Peyer's patch (tissue), 4 donors: ENCODE measurements at regions not wholly inside any gene's neighbourhood (a gene's known extent, or its start where the extent isn't known, plus 50 kb on each side); places are given as distances from the start of the nearest gene placed in this dataset.

ENCODE experiments used
- DNase-seq, 3 donors: peaks; one replicate each; pipeline ENCODE4 v3.0.0-alpha.2; 2017 to 2019
- H3K27ac ChIP-seq, 4 donors: fragments of 200-600 bp; sonication (generic); one replicate each; pipeline ENCODE4 v1.5.1; 2016 to 2019
- H3K27me3 ChIP-seq, 2 donors: fragments of 200-600 bp; sonication (generic); one replicate each; pipeline ENCODE4 v1.5.1; 2019
- H3K36me3 ChIP-seq, 3 donors: fragments of 200-600 bp; sonication (generic); one replicate each; pipeline ENCODE4 v1.5.1; 2016 to 2019
- H3K4me1 ChIP-seq, 4 donors: fragments of 200-600 bp; sonication (generic); one replicate each; pipeline ENCODE4 v1.5.1; 2016 to 2019
- H3K4me3 ChIP-seq, 4 donors: fragments of 200-600 bp; sonication (generic); 1 replicate in 3 of 4; 2 replicates in 1 of 4; pipeline ENCODE4 v1.5.1; 2016 to 2019; ENCODE audit warnings: mild to moderate bottlenecking in 1 of 4
- H3K9me3 ChIP-seq, 4 donors: fragments of 200-600 bp; sonication (generic); one replicate each; pipeline ENCODE4 v1.5.1; 2016 to 2019; ENCODE audit warnings: mild to moderate bottlenecking in 1 of 4
- POLR2A ChIP-seq, 2 donors: fragments of 450-650 bp; IDR thresholded peaks; one replicate each; pipeline ENCODE4 v1.5.1; 2017; ENCODE audit warnings: antibody characterized with exemption in 2 of 2, mild to moderate bottlenecking in 2 of 2, moderate library complexity in 2 of 2
- TF ChIP-seq, protein P1 (sequence below), 6 experiments: fragments of 450-650 bp in 4 of 6; fragments of 200-600 bp in 2 of 6; sonication (generic) in 1 of 6; IDR thresholded peaks; one replicate each; pipeline ENCODE4 v1.5.1; 2017 to 2019; ENCODE audit warnings: antibody characterized with exemption in 6 of 6, mild to moderate bottlenecking in 3 of 6, moderate library complexity in 1 of 6

DNA sequence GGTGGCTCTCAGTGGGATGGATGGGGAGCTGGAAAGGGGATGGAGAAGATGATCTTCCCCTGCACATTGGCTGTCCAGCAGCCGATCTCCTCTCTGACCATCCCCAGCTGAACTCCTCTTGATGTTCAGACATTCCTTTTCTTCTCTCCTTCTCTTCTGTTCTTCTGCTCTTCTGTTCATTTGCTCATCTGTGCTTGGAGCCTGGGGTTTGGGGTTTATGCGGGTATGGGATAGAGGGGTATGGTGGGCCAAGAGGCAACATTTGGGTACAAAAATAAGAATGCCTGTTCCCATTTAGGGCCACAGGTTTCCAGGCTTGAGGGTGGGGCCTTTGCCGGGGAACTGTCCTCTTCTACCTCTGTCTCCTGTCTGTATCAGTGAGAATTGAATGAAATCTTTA, 205.4 kb upstream of the XYLT1 start:
- Histone ChIP-seq H3K36me3 (no peaks in the 10 kb centered on the region), H3K27me3 (no peaks in the 10 kb centered on the region), H3K4me3 (no peak overlapping the region), H3K9me3 (no peaks in the 10 kb centered on the region), H3K27ac (no peak overlapping the region), H3K4me1 (no peaks in the 10 kb centered on the region)
- no peak for DNase-seq
- TF ChIP-seq POLR2A (IDR thresholded peaks at IDR 0.05) = no peak
- TF ChIP-seq, protein P1, sequence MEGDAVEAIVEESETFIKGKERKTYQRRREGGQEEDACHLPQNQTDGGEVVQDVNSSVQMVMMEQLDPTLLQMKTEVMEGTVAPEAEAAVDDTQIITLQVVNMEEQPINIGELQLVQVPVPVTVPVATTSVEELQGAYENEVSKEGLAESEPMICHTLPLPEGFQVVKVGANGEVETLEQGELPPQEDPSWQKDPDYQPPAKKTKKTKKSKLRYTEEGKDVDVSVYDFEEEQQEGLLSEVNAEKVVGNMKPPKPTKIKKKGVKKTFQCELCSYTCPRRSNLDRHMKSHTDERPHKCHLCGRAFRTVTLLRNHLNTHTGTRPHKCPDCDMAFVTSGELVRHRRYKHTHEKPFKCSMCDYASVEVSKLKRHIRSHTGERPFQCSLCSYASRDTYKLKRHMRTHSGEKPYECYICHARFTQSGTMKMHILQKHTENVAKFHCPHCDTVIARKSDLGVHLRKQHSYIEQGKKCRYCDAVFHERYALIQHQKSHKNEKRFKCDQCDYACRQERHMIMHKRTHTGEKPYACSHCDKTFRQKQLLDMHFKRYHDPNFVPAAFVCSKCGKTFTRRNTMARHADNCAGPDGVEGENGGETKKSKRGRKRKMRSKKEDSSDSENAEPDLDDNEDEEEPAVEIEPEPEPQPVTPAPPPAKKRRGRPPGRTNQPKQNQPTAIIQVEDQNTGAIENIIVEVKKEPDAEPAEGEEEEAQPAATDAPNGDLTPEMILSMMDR (IDR thresholded peaks at IDR 0.05) = no peak

DNA sequence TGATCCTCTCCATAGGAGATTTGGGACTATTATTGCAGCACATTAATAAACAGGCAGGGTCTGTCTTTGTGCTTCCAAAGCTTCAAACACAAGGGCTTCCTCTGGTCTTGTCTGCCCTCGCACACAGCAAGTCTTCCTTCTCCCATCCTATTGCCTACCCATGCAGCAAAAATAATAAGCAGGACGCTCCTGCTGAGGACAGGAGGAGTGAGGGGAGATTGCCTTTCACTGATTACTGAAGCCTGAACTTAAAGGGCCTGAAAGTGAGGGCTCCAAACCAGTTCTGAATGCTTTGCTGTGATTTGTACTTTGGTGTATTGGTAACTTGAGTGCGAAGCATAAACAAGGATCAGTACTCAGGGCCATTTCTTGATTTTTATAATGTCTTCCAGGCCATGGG, 197.6 kb upstream of the XYLT1 start:
- H3K27ac ChIP-seq = no peak overlapping the region
- no peak for DNase-seq
- H3K9me3 ChIP-seq = no peaks in the 10 kb centered on the region
- TF ChIP-seq, protein P1 (IDR thresholded peaks at IDR 0.05) = no peak
- TF ChIP-seq POLR2A (IDR thresholded peaks at IDR 0.05) = no peak
- H3K4me1 ChIP-seq = no peaks in the 10 kb centered on the region
- no peaks in the 10 kb centered on the region for H3K36me3 ChIP-seq
- H3K4me3 ChIP-seq = no peak overlapping the region
- no peaks in the 10 kb centered on the region for H3K27me3 ChIP-seq

DNA sequence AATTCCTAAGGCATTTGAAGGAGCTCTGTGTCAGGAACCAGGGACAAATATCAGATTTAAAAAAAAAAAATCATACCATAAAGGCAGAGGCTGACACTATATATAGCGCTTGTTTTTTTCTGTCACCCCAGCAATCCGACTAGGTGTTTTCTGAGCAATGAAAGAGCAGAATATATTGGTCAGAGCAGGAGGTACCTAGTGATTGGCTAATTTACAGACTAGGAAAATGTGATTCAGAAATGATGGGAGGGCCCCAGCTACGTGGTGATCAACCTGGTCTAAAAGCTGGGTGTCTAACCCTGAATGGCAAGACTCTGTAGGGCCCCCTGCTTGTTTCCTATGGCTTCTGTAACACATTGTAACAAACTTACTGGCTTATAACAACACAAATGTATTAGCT, 195.5 kb upstream of the XYLT1 start:
- no peak for TF ChIP-seq POLR2A (IDR thresholded peaks at IDR 0.05)
- TF ChIP-seq, protein P1 (IDR thresholded peaks at IDR 0.05) = no peak
- DNase-seq = no peak

DNA sequence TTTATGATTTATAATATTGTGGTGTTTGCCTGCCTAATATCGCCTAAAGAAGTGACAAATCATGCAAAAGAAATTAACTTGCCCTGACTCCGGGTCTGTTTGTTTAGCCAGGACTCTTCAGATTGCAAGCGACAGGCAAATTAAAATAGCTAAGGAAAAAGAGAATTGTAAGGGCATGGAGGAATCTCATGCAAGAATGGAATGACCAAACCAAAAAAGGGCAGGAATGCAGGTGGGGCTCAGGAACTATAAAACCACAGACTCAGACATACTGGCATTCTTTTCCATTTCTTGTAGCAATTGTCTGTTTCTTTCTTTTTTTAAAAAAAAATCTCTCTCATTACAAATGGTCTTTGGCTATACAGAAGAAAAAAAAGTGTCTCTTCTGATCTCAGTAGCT, 188.1 kb upstream of the XYLT1 start:
- Histone ChIP-seq H3K27me3 (no peaks in the 10 kb centered on the region), H3K4me3 (no peak overlapping the region), H3K27ac (no peak overlapping the region), H3K9me3 (no peaks in the 10 kb centered on the region), H3K4me1 (no peaks in the 10 kb centered on the region), H3K36me3 (no peaks in the 10 kb centered on the region)
- no peak for DNase-seq
- TF ChIP-seq, protein P1 (IDR thresholded peaks at IDR 0.05) = no peak
- no peak for TF ChIP-seq POLR2A (IDR thresholded peaks at IDR 0.05)

More for the DNA sequence above, 195.5 kb upstream of the XYLT1 start:
- H3K4me3 ChIP-seq = no peak overlapping the region
- no peaks in the 10 kb centered on the region for H3K4me1 ChIP-seq
- no peaks in the 10 kb centered on the region for H3K9me3 ChIP-seq
- no peaks in the 10 kb centered on the region for H3K36me3 ChIP-seq
- no peak overlapping the region for H3K27ac ChIP-seq
- no peaks in the 10 kb centered on the region for H3K27me3 ChIP-seq

DNA sequence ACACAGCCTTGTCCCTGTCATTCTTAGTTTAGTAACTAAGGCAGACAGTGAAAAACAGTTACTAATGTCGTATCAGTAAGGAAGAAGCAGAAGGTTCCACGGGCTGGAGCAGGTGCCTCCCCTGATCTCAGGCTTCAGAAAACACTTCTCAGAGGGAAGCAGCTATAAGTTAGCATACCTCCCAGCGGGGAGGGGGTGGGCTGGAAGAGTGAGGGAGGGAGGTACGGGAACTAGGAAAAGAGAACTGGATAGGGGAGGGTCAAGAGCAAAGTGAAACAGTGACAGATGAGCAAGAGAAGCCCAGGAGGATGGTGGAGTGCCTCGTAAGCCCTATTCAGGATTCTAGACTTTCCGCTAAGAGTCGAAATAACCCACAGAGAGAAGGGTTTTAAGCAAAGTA, 186.3 kb upstream of the XYLT1 start:
- DNase-seq = no peak
- Histone ChIP-seq H3K9me3 (no peaks in the 10 kb centered on the region), H3K4me1 (no peaks in the 10 kb centered on the region), H3K27ac (no peak overlapping the region), H3K27me3 (no peaks in the 10 kb centered on the region), H3K4me3 (no peak overlapping the region), H3K36me3 (no peaks in the 10 kb centered on the region)
- no peak for TF ChIP-seq POLR2A (IDR thresholded peaks at IDR 0.05)
- TF ChIP-seq, protein P1 (IDR thresholded peaks at IDR 0.05) = no peak

DNA sequence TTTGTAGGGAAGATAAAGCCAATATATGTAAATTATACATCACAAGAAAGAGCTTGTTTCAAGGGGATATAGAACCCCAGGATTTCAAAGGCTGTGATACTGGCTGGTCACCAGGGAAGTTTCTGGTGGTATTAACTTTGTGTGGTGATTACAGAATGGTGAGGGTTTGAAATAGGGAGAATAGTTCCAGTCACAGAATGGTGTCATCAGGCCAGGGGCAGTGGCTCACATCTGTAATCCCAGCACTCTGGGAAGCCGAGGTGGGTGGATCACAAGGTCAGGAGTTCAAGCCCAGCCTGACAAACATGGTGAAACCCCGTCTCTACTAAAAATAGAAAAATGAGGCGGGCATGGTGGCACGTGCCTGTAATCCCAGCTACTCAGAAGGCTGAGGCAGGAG, 183.8 kb upstream of the XYLT1 start:
- Histone ChIP-seq H3K27ac (no peak overlapping the region), H3K4me1 (no peaks in the 10 kb centered on the region), H3K27me3 (no peaks in the 10 kb centered on the region), H3K9me3 (no peaks in the 10 kb centered on the region), H3K4me3 (no peak overlapping the region), H3K36me3 (no peaks in the 10 kb centered on the region)
- DNase-seq = no peak
- TF ChIP-seq, protein P1 (IDR thresholded peaks at IDR 0.05) = no peak
- TF ChIP-seq POLR2A (IDR thresholded peaks at IDR 0.05) = no peak
